HG03457 (cell line): ENCODE measurements at regions not wholly inside any gene's neighbourhood (a gene's known extent, or its start where the extent isn't known, plus 50 kb on each side); places are given as distances from the start of the nearest gene placed in this dataset.

Source experiments
- ATAC-seq: cut with Tn5 transposase; IDR thresholded peaks from one replicate; pipeline ENCODE4 v1.9.1; 2021; ENCODE audit warnings: moderate number of reproducible peaks; ENCODE audit not compliant: unreplicated experiment

GRCh38 chr17:77376795-77377709 lies 236.3 kb downstream of the SEC14L1 start:
- ATAC-seq = no peak

DNA sequence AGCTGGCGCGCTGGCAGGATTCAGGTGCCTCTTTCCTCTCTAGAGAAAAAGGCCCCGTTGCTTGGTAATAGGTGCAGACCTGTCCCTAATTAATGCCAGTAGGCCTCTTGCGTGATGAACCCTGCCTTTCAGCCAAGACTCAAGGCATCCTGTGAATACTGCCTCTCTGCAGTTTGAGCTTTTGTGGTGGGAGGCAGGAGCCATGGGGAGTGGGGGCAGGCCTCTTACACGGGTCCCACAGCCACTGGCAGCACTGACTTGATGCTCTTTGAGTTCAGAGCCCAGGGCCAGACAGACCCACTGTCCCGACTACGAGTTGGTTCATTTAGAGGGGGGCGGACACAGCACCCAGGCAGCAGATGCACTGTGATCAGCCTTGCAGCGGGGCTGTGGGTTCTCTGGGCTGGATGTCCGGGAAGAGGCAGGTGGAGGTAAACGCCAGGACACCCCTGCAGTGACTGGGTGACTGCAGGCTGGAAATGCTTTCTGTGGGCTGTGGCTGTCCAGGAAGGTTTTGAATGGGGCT lies 237.0 kb downstream of the SEC14L1 start:
- ATAC-seq = no peak

DNA sequence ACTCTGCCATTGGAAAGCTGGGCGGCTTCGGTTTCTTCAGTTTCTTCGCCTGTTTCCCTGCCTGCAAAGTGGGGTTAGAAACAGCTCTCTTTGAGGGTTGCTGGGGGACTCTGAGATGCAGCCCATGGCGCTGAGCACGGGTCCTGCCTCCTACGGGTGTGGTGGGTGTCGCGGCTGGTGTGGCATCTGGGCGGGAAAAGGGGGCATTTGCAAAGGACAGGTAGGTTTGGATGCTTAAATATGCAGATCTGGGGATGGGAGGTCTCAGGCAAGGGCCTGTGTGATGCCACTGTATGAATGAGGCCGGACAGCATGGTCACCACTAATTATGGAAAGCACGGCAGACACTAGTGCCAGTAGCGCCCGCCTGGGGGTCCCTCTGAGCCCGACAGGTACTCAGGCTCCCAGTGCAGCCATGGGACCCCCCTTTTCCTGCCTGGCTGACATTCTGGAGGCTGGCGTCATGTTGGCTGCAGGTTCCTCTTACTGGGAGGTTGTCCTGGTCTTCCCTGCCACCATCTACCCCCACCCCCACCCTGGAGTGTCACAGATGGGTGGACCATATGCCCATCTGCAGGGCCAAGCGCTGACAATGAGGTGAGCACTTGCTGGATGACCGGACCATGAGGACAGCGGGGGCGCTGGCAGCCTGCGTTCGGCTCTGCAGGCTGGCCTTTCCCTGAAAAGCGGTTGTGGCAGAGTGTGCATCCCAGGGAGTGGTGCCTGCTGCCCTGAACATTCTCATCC lies 237.7 kb downstream of the SEC14L1 start:
- ATAC-seq = no peak

DNA sequence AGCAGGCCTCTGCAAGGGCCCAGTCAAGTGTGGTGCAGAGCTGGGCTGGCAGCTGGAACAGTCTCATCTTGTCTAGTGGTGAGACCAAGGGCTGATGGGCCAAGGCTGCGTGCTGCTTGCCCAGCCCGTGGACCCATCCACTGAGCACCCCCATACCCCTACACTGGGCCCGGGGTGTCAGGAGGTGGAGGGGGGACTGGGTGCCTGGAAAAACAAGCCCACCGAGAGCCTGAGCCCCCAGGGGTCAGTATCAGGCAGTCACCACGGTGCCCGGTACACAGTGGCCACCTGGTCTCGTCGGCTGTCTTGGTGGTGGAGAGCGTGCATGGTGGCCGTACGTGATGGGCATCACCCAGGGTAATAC lies 238.3 kb downstream of the SEC14L1 start:
- no peak for ATAC-seq

DNA sequence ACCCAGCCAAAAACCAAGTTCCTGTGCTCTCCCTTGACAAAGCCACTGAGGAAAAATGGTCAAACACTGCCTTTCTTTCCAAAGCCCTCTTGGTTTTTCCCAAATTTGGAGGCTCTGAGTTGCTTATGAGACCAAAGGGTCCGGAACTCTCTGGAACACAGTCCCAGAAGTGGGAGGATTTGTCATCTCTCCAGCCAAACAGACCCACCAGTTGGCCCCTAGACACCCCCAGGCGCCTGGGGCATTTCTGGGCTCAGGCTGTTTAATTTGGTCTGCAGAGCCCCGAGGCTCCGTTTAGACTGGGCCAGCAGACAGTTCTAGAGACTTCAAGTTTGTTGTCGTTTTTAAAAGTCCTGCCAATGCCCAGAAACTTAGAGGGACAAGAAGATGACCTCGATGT lies 239.1 kb downstream of the SEC14L1 start:
- no peak for ATAC-seq

DNA sequence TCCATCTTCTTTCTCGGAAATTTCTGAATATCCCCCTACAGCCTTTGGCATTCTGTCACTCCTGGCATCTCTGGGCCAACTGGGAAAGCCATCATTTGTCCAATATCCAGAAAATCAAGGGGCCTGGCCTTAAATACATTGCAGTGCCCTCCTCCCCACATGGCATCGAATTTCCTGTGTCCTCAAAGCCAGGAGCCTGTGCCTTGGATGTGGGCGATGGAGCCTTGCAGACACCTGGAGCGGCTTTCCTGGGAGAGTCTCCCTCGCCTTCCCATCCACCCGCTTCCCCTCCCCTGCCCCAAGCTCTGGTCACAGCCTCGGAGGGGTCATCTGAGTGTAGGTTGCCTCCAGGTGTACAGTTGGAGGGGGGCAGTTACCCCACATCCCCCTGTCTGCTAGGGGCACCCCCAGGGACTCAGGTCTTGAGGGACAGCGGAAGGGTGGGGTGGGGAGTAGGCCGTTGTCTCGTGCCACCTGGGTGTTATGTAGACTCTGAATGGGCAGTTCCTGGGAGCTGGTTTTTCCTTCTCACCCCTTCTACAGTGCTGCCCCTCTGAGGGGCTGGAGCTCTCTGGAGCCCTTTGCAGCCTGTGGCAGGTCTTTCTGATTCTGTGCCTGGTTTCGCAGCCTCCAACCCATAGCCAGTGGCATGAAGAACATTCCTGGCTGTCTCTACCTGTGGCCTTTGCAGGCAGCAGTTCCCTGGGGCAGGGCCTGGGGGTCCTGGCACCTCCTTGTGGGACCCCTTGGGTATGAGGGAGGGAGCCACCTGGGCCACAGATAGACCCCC lies 239.8 kb downstream of the SEC14L1 start:
- no peak for ATAC-seq

DNA sequence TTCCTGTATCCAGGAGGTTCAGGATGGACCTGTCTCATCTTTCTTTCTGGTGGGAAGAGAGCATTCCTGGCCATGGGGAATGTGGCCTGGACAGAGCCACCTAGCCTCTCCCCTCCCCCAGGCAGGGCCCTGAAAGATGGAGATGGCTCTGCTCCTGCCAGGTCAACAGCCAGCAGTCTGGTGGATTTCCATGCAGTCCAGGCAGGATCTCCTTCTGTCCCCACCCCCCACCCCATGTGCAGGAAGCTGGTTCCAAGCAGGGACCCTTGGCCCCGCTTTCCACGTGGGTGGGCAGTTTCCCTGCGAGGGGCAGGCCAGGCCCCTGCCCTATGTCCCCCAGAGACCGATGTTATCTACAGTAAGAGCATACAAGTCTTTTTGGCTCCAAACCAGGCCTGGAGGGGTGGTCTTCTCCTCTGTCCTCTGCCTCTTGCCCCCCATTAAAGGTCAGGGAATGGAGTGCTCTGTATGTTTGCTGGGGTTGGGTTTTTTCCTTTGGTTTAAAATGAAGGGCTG lies 240.5 kb downstream of the SEC14L1 start:
- no peak for ATAC-seq

- ATAC-seq = no peak
These were observed 241.0 kb downstream of the SEC14L1 start for GRCh38 chr17:77381731-77382130.

DNA sequence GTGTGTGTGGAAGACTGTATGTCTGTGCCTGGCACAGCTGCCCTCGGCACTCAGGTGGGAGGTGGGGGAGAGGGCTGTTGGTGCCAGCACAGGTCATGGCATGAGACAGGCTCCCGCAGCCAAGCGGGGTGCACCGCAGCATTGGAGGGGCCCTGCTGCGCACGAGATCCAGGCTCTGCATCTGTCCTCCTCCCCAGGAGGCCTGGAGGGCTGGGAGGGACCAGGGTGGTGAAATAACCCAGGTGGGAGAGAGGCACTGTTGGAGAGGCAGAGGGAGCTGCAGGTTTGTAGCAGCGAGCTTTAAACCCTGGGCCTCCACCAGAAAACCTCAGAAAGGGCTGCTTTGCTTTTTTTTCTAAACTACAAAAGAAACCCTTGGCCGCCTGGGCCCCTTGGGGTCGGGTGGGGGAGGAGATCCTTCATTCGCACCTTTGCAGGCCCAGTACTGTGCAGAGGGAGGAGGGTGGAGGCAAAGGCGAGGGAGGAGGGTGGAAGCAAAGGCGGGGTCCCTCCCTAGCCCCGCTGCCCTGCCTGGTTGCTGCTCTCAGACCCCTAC lies 241.7 kb downstream of the SEC14L1 start:
- no peak for ATAC-seq

- no peak for ATAC-seq
These were observed 242.3 kb downstream of the SEC14L1 start for GRCh38 chr17:77382966-77383612.

- ATAC-seq = no peak
These were observed 243.1 kb downstream of the SEC14L1 start for GRCh38 chr17:77383613-77384608.

DNA sequence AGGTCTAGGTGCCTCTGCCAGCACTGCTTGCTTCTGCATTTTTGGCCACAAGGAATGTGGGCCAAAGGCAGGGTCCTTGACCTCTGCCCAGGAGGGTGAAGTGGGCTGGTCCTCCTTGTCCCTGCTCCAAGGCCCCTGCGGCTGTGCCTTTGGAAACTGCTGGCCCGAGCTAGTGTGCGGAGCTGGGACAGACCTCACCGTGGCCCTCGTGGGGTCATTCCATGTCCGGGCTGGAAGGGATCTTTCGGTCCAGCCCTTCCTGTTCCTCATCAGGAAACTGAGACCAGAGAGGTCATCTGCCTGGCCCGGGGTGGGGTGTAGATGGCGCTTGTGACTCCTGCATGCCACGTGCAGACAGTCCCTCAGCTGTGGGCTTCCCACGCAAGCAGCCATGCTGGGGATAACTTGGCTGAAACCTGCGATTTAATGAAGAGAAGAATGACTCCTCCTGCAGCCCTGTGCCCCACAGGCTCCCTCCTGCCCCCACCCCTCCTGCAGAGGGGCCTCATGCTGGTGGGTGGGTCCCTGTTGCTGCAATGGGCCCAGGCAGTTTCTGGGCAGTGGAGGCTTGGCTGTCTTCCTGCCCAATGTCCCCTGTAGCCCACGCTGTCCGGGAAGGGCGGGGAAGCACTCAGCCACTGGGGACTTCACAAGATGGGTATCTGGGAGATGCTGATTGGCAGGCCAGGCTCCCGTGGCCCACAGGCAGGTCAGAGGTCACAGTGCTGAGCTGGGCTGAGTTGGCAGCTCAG lies 245.2 kb downstream of the SEC14L1 start:
- ATAC-seq = no peak

- ATAC-seq = no peak
These were observed 245.9 kb downstream of the SEC14L1 start for GRCh38 chr17:77386502-77387192.

DNA sequence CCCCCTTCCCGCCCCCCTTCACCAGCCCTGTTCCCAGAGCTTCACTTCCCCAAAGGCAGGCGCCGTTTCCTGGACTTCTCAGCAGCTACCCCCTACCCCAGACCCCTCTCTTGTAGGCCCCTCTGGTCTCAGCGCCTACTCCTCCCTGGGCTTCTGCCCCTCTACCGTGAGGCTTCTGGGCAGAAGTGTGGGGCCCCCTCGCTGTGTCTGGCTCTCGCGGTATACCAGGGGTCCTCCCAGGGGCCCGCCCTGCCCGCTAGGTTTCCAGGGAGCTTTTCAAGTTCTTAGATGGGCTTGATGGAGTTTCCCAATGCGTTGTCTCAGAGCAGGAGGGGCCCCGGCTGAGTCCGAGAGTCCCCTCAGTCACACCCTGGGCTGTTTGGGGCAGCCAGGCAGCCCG lies 247.1 kb downstream of the SEC14L1 start:
- no peak for ATAC-seq

DNA sequence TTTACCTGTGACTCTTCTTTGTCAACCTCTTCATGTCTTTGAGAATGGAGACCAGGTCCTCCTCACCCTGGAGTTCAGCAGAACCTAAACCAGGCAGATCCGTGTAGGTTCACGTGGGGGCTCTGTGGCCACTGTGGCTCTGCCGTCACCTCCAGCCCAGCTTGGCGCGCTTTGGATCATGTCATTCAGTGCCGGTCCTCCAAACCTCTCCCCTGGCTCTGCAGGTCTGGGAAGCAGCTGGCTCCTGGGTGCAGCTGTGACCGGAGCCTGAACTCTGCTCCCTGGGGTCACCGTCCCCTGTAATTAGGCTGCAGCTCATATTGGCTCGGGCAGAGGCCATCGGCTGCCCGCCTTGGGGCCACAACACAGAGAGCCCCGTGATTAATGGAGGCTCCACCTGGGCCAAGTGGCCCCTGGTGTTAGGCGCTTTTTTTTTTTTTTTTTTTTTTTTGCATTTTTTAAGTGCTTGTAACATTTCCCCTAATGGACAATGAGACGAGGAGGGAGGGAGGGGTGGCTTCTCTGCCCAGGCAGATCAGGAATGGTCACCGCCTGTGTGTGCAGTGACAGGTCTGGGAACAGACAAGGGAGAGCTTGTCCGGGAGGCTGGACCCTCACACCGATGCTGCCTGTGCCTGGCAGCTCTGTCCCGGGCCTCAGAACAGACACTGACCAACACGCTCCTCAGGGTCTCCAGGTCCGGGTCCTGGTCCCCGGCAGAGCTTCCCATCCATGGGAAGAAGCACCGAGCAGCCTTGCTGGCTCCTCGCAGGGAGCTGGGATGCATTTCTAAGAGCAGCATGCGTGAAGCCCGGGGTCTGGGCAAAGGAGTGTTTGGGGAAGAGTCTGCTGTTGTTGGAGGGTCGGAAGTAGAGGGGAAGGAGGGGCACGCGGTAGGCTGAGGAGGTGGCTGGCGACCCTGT lies 247.9 kb downstream of the SEC14L1 start:
- ATAC-seq = no peak

GRCh38 chr17:77390870-77391269 lies 250.1 kb downstream of the SEC14L1 start:
- no peak for ATAC-seq
